ENCODE measurements at regions not wholly inside any gene's neighbourhood (a gene's known extent, or its start where the extent isn't known, plus 50 kb on each side); places are given as distances from the start of the nearest gene placed in this dataset.
A peak's percentile ranks its signal among the peaks of the same experiment; 100 is the strongest.

DNA sequence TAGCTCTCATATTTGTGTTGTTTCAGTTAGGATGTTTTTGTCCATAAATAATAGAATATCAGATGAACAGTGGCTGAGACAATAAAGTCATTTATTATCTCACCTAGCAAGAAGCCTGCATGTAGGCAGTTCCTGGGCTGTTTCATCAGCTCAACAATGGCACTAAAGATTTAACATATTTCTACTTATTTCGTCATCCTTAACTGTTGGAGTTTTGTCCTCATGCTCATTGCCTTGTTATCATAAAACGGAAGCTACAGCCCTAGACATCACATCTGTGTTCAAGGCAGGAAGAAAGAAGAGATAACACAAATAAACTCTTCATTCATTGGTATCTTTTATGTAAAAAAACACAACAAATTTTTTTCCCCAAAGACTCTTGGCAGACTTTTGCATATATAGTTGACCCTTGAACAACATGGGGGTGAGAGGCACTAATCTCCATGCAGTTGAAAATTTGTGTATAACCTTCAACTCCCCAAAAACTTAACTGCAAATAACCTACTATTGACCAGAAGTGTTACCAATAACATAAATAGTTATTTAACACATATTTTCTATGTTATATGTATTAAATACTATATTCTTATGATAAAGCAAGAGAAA, 277.2 kb upstream of the ADRA1B start:
- Histone ChIP-seq H3K4me2 (ENCODE audit: insufficient read depth, low read length) (no peak overlapping the region), H3K9ac (ENCODE audit: insufficient read depth in 1 of 2, low read depth in 2 of 2, low read length in 2 of 2) (no peak overlapping the region), H3K9me3 (replicated peaks; ENCODE audit: control insufficient read depth, insufficient read depth, low read depth, low read length) (no peaks in the 10 kb centered on the region), H3K4me3 (no peak overlapping the region), H3K79me2 (ENCODE audit: control insufficient read depth, insufficient read depth, low read length) (no peaks in the 10 kb centered on the region), H4K20me1 (replicated peaks; ENCODE audit: control insufficient read depth, insufficient read depth, low read length) (no peaks in the 10 kb centered on the region), H2AFZ (ENCODE audit: low read depth, low read length) (peak overlapping the region; percentile 30; the same call in 1 of the 2 replicates), H3K4me1 (replicated peaks in 1 of 2; ENCODE audit: control insufficient read depth in 2 of 2, insufficient read depth in 2 of 2, low read length in 2 of 2) (peaks cover 4 to 9% of the 10 kb centered on the region in 2 experiments; a peak in 3 of 5 replicates), H3K27me3 (ENCODE audit: control insufficient read depth in 2 of 2, insufficient read depth in 2 of 2, low read length in 2 of 2) (no peaks in the 10 kb centered on the region), H3K36me3 (ENCODE audit: control insufficient read depth, insufficient read depth, low read length) (no peaks in the 10 kb centered on the region), H3K9me1 (ENCODE audit: control insufficient read depth, insufficient read depth, low read length) (no peaks in the 10 kb centered on the region), H3K27ac (ENCODE audit: extremely low read depth, low read depth, low read length) (peak overlapping the region; percentile 52; the same call in 1 of the 3 replicates)
- ChIA-PET POLR2A (interaction anchor here (1.4 kb wide), 1 partner anchor 21 kb away, joined by 3 read pairs; no protein-coding TSS in a partner anchor), CTCF (ENCODE audit: low intra/inter-chr PET ratio) (no interaction called here)
- no peak for FAIRE-seq
- no TSS peak for BruUV-seq (replicated peaks)
- intact Hi-C loops (cut with micrococcal nuclease) (no loop called here), in situ Hi-C loops (cut with MboI) (no loop called here)
- 0% methylated on average over 2 of the region's 2 CpGs for WGBS (ENCODE audit: insufficient coverage, low coverage, missing lambda C conversion rate)
- peak; percentile 83 for ATAC-seq
- DNase-seq (ENCODE audit: extremely low read depth in 1 of 4, low spot score in 3 of 4), result peak in 1 of 4 experiments; percentile 14
- TF ChIP-seq EP400 (IDR thresholded peaks at IDR 0.05), result peak; percentile 65; the same call in 1 of the 2 replicates
- no peak for TF ChIP-seq NR1H2 (CRISPR knock-in tag; IDR thresholded peaks at IDR 0.05)
- no peak for TF ChIP-seq ZFP36 (IDR thresholded peaks at IDR 0.05; ENCODE audit: low read depth, low read length, partially characterized antibody)
- TF ChIP-seq, protein P1, sequence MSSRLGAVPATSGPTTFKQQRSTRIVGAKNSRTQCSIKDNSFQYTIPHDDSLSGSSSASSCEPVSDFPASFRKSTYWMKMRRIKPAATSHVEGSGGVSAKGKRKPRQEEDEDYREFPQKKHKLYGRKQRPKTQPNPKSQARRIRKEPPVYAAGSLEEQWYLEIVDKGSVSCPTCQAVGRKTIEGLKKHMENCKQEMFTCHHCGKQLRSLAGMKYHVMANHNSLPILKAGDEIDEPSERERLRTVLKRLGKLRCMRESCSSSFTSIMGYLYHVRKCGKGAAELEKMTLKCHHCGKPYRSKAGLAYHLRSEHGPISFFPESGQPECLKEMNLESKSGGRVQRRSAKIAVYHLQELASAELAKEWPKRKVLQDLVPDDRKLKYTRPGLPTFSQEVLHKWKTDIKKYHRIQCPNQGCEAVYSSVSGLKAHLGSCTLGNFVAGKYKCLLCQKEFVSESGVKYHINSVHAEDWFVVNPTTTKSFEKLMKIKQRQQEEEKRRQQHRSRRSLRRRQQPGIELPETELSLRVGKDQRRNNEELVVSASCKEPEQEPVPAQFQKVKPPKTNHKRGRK (tag; IDR thresholded peaks at IDR 0.05), result no peak
- no peak for TF ChIP-seq ZNF224 (CRISPR knock-in tag; IDR thresholded peaks at IDR 0.05)
- no peak for TF ChIP-seq ZC3H8 (IDR thresholded peaks at IDR 0.05)
- TF ChIP-seq, protein P2, sequence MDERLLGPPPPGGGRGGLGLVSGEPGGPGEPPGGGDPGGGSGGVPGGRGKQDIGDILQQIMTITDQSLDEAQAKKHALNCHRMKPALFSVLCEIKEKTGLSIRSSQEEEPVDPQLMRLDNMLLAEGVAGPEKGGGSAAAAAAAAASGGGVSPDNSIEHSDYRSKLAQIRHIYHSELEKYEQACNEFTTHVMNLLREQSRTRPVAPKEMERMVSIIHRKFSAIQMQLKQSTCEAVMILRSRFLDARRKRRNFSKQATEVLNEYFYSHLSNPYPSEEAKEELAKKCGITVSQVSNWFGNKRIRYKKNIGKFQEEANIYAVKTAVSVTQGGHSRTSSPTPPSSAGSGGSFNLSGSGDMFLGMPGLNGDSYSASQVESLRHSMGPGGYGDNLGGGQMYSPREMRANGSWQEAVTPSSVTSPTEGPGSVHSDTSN (CRISPR knock-in tag; IDR thresholded peaks at IDR 0.05; ENCODE audit: low read depth), result no peak
- TF ChIP-seq, protein P2 (tag; conservative IDR thresholded peaks at IDR 0.05; ENCODE audit: low read depth), result peak; percentile 84
- peak; percentile 90 for TF ChIP-seq ZNF589 (CRISPR knock-in tag; IDR thresholded peaks at IDR 0.05; ENCODE audit: low read depth)
- TF ChIP-seq, protein P3, sequence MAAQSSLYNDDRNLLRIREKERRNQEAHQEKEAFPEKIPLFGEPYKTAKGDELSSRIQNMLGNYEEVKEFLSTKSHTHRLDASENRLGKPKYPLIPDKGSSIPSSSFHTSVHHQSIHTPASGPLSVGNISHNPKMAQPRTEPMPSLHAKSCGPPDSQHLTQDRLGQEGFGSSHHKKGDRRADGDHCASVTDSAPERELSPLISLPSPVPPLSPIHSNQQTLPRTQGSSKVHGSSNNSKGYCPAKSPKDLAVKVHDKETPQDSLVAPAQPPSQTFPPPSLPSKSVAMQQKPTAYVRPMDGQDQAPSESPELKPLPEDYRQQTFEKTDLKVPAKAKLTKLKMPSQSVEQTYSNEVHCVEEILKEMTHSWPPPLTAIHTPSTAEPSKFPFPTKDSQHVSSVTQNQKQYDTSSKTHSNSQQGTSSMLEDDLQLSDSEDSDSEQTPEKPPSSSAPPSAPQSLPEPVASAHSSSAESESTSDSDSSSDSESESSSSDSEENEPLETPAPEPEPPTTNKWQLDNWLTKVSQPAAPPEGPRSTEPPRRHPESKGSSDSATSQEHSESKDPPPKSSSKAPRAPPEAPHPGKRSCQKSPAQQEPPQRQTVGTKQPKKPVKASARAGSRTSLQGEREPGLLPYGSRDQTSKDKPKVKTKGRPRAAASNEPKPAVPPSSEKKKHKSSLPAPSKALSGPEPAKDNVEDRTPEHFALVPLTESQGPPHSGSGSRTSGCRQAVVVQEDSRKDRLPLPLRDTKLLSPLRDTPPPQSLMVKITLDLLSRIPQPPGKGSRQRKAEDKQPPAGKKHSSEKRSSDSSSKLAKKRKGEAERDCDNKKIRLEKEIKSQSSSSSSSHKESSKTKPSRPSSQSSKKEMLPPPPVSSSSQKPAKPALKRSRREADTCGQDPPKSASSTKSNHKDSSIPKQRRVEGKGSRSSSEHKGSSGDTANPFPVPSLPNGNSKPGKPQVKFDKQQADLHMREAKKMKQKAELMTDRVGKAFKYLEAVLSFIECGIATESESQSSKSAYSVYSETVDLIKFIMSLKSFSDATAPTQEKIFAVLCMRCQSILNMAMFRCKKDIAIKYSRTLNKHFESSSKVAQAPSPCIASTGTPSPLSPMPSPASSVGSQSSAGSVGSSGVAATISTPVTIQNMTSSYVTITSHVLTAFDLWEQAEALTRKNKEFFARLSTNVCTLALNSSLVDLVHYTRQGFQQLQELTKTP (IDR thresholded peaks at IDR 0.05; ENCODE audit: low read depth in 1 of 2, partially characterized antibody in 2 of 2), result peak in 1 of 2 experiments; percentile 76
- no peak for TF ChIP-seq TOE1 (IDR thresholded peaks at IDR 0.05; ENCODE audit: borderline replicate concordance)
- no peak for TF ChIP-seq TOE1 (CRISPR knock-in tag; IDR thresholded peaks at IDR 0.05; ENCODE audit: borderline replicate concordance, low read depth)
- TF ChIP-seq ZNF551 (CRISPR knock-in tag; IDR thresholded peaks at IDR 0.05), result no peak
